ENCODE measurements at regions not wholly inside any gene's neighbourhood (a gene's known extent, or its start where the extent isn't known, plus 50 kb on each side); places are given as distances from the start of the nearest gene placed in this dataset.

- Mint-ChIP-seq H3K4me1 (no peaks in the 10 kb centered on the region), H3K27ac (no peak overlapping the region), H3K36me3 (ENCODE audit: low read depth) (no peaks in the 10 kb centered on the region), H3K4me3 (no peak overlapping the region), H3K27me3 (ENCODE audit: insufficient read depth) (peaks cover 8% of the 10 kb centered on the region), H3K9me3 (peaks cover 12% of the 10 kb centered on the region)
- Histone ChIP-seq H3K4me3 (ENCODE audit: low read length) (no peak overlapping the region), H3K9ac (ENCODE audit: extremely low read depth, low read length, poor library complexity, severe bottlenecking) (no peak overlapping the region), H3K27ac (ENCODE audit: low read depth, low read length) (no peak overlapping the region), H3K36me3 (ENCODE audit: control insufficient read depth, insufficient read depth, low read length) (no peaks in the 10 kb centered on the region), H3K27me3 (ENCODE audit: control insufficient read depth, insufficient read depth, low read length, poor library complexity, severe bottlenecking) (no peaks in the 10 kb centered on the region), H3K9me3 (ENCODE audit: control insufficient read depth, low read length) (peaks cover 29% of the 10 kb centered on the region), H3K4me1 (ENCODE audit: control insufficient read depth, insufficient read depth, low read length) (no peaks in the 10 kb centered on the region)
- no peak for DNase-seq
- TF ChIP-seq CTCF (conservative IDR thresholded peaks at IDR 0.05): no peak
- 82 to 85% methylated on average over 4 to 7 of the region's 7 CpGs for WGBS, 2 experiments (ENCODE audit: insufficient coverage in 1 of 2, insufficient read length in 1 of 2)
Observed at GRCh38 chr9:20112205-20112783, 323.5 kb upstream of the SLC24A2 start.

DNA sequence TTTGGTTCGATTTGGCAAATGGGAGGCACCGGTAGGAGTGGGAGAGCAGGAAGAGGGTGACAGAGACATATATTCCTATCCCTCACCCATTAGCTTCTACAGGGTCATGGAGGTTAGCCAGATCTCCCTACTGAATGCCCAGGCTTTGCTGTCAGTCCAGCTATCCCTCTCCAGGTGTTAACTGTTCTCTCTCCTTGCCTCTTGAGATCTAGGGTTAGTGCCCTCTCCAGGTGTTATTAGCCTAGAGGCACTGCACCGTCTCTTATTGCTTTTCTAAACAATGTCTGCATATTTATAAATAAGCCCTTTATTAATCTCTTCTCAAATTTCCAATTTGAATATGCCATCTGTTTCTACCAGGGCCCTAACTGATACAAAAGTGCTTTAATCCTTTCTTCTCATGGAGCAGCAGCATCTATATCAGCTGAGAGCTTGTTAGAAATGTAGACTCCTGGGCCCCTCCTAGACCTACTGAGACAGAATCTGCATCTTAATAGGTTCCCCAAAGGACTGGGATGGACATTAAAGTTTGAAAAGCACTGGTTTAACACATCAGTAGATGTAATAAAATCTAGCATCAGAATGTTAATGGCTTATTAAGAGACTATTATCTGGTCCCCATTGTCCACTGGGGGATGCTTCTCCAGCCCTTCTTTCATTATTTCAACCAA, 322.5 kb upstream of the SLC24A2 start:
- WGBS, 2 experiments (ENCODE audit: insufficient coverage in 1 of 2, insufficient read length in 1 of 2): 50 to 74% methylated on average over 1 to 3 of the region's 3 CpGs
- Mint-ChIP-seq H3K27ac (no peak overlapping the region), H3K4me1 (no peaks in the 10 kb centered on the region), H3K9me3 (peaks cover 12% of the 10 kb centered on the region), H3K36me3 (ENCODE audit: low read depth) (no peaks in the 10 kb centered on the region), H3K27me3 (ENCODE audit: insufficient read depth) (peaks cover 8% of the 10 kb centered on the region), H3K4me3 (no peak overlapping the region)
- no peaks in the 10 kb centered on the region for H3K27me3 ChIP-seq (ENCODE audit: control insufficient read depth, insufficient read depth, low read length, poor library complexity, severe bottlenecking)
- no peak overlapping the region for H3K27ac ChIP-seq (ENCODE audit: low read depth, low read length)
- H3K4me3 ChIP-seq (ENCODE audit: low read length): no peak overlapping the region
- no peaks in the 10 kb centered on the region for H3K4me1 ChIP-seq (ENCODE audit: control insufficient read depth, insufficient read depth, low read length)
- no peaks in the 10 kb centered on the region for H3K36me3 ChIP-seq (ENCODE audit: control insufficient read depth, insufficient read depth, low read length)
- no peak for TF ChIP-seq CTCF (conservative IDR thresholded peaks at IDR 0.05)
- peaks cover 26% of the 10 kb centered on the region for H3K9me3 ChIP-seq (ENCODE audit: control insufficient read depth, low read length)
- no peak for DNase-seq
- H3K9ac ChIP-seq (ENCODE audit: extremely low read depth, low read length, poor library complexity, severe bottlenecking): no peak overlapping the region

GRCh38 chr9:20095430-20096092, 306.7 kb upstream of the SLC24A2 start:
- H3K9me3 ChIP-seq (ENCODE audit: control insufficient read depth, low read length): no peaks in the 10 kb centered on the region

More at GRCh38 chr9:20095430-20096092, 306.7 kb upstream of the SLC24A2 start:
- H3K4me3 ChIP-seq (ENCODE audit: low read length): no peak overlapping the region
- Mint-ChIP-seq H3K27ac (no peak overlapping the region), H3K4me1 (no peaks in the 10 kb centered on the region), H3K9me3 (no peaks in the 10 kb centered on the region), H3K36me3 (ENCODE audit: low read depth) (no peaks in the 10 kb centered on the region), H3K27me3 (ENCODE audit: insufficient read depth) (no peaks in the 10 kb centered on the region), H3K4me3 (no peak overlapping the region)
- no peaks in the 10 kb centered on the region for H3K4me1 ChIP-seq (ENCODE audit: control insufficient read depth, insufficient read depth, low read length)
- no peak for DNase-seq
- H3K9ac ChIP-seq (ENCODE audit: extremely low read depth, low read length, poor library complexity, severe bottlenecking): no peak overlapping the region
- H3K27me3 ChIP-seq (ENCODE audit: control insufficient read depth, insufficient read depth, low read length, poor library complexity, severe bottlenecking): no peaks in the 10 kb centered on the region
- no peak for TF ChIP-seq CTCF (conservative IDR thresholded peaks at IDR 0.05)
- no peaks in the 10 kb centered on the region for H3K36me3 ChIP-seq (ENCODE audit: control insufficient read depth, insufficient read depth, low read length)
- H3K27ac ChIP-seq (ENCODE audit: low read depth, low read length): no peak overlapping the region
- WGBS, 2 experiments (ENCODE audit: insufficient coverage in 1 of 2, insufficient read length in 1 of 2): 87 to 95% methylated on average over 4 to 5 of the region's 5 CpGs

All from endodermal cell (in vitro differentiated cells).